IMR-90 (cell line): ENCODE measurements at regions not wholly inside any gene's neighbourhood (a gene's known extent, or its start where the extent isn't known, plus 50 kb on each side); places are given as distances from the start of the nearest gene placed in this dataset.

Experiments used
- ATAC-seq: fragments of 200-7000 bp; cut with Tn5 transposase; 2 replicates; pipeline ENCODE4 v1.9.1; 2020; ENCODE audit warnings: low read depth, mild to moderate bottlenecking, moderate library complexity
- BruUV-seq: library from RNA; stranded (reverse); fragments of 400-500 nt; replicated peaks from 2 replicates; lab custom pipeline; 2021; lab: Mats Ljungman, UMichigan
- CTCF ChIA-PET: fragments of 300-600 bp; formaldehyde crosslinking; extraction: SDS; loops from one replicate; lab custom pipeline; 2021; ENCODE audit warnings: antibody characterized with exemption; lab: Yijun Ruan, JAX
- POLR2A ChIA-PET: fragments of 300-600 bp; sonication (Branson Sonifier 250); formaldehyde crosslinking; loops from one replicate; lab custom pipeline; 2022; ENCODE audit warnings: antibody characterized with exemption; ENCODE audit not compliant: unreplicated experiment; lab: Charles Lee
- DNase-seq: peaks from one replicate; pipeline ENCODE4 v3.0.0; 2013
- H2AFZ ChIP-seq: replicated peaks from 2 replicates; pipeline ENCODE3; 2013; ENCODE audit warnings: low read length, mild to moderate bottlenecking; ENCODE audit not compliant: poor library complexity
- H2AK5ac ChIP-seq: 2 replicates; pipeline ENCODE4 v1.6.1; 2013; ENCODE audit warnings: low read depth, low read length, inconsistent platforms
- H2AK9ac ChIP-seq: replicated peaks from 2 replicates; pipeline ENCODE3; 2013; ENCODE audit warnings: mild to moderate bottlenecking, low read depth, low read length, moderate library complexity; ENCODE audit not compliant: poor library complexity
- H2BK120ac ChIP-seq: 2 replicates; pipeline ENCODE4 v1.6.1; 2013; ENCODE audit warnings: low read depth, low read length, inconsistent platforms
- H2BK15ac ChIP-seq: 3 replicates; pipeline ENCODE4 v1.6.1; 2013; ENCODE audit warnings: low read depth, low read length, inconsistent platforms
- H2BK20ac ChIP-seq: 2 replicates; pipeline ENCODE4 v1.6.1; 2013; ENCODE audit warnings: low read depth, mild to moderate bottlenecking, inconsistent platforms, low read length, moderate library complexity
- H2BK5ac ChIP-seq: 2 replicates; pipeline ENCODE4 v1.6.1; 2013; ENCODE audit warnings: mild to moderate bottlenecking, low read depth, low read length, inconsistent platforms; ENCODE audit not compliant: poor library complexity, severe bottlenecking
- H3K14ac ChIP-seq: replicated peaks from 2 replicates; pipeline ENCODE4 v1.6.1; 2013; ENCODE audit warnings: low read depth, low read length, inconsistent platforms
- H3K18ac ChIP-seq: 2 replicates; pipeline ENCODE4 v1.6.1; 2013; ENCODE audit warnings: low read depth, low read length, control low read depth
- H3K23ac ChIP-seq: 2 replicates; pipeline ENCODE4 v1.6.1; 2013; ENCODE audit warnings: low read depth, low read length, inconsistent platforms
- H3K27ac ChIP-seq: 2 replicates; pipeline ENCODE4 v1.5.1; 2013; ENCODE audit warnings: mild to moderate bottlenecking, control low read depth, low read length; ENCODE audit not compliant: insufficient read depth
- H3K27me3 ChIP-seq: 2 replicates; pipeline ENCODE4 v1.6.1; 2013; ENCODE audit warnings: low read length; ENCODE audit not compliant: control insufficient read depth, insufficient read depth
- H3K36me3 ChIP-seq: 2 replicates; pipeline ENCODE4 v1.6.1; 2013; ENCODE audit warnings: low read length, mixed read lengths; ENCODE audit not compliant: control insufficient read depth, insufficient read depth
- H3K4ac ChIP-seq: 2 replicates; pipeline ENCODE4 v1.6.1; 2013; ENCODE audit warnings: low read depth, low read length, inconsistent platforms
- H3K4me1 ChIP-seq: 2 replicates; pipeline ENCODE4 v1.6.1; 2013; ENCODE audit warnings: low read length, mixed read lengths; ENCODE audit not compliant: control insufficient read depth, insufficient read depth
- H3K4me2 ChIP-seq: 2 replicates; pipeline ENCODE4 v1.6.1; 2013; ENCODE audit warnings: low read depth, mild to moderate bottlenecking, control low read depth, low read length, moderate library complexity
- H3K4me3 ChIP-seq: 2 replicates; pipeline ENCODE4 v1.5.1; 2013; ENCODE audit warnings: low read depth, mild to moderate bottlenecking, control low read depth, low read length, moderate library complexity; ENCODE audit not compliant: insufficient read depth
- H3K56ac ChIP-seq: 2 replicates; pipeline ENCODE4 v1.6.1; 2013; ENCODE audit warnings: low read length, inconsistent platforms; ENCODE audit not compliant: insufficient read depth; ENCODE audit errors: extremely low read depth
- H3K79me1 ChIP-seq, 2 experiments: 2 replicates each; pipeline ENCODE4 v1.6.1; 2013; ENCODE audit warnings: low read length in 2 of 2, inconsistent platforms in 1 of 2, low read depth in 1 of 2
- H3K9ac ChIP-seq: 2 replicates; pipeline ENCODE4 v1.6.1; 2013; ENCODE audit warnings: low read depth, low read length, control low read depth
- H3K9me1 ChIP-seq: 2 replicates; pipeline ENCODE4 v1.6.1; 2013; ENCODE audit warnings: low read length, inconsistent platforms; ENCODE audit not compliant: insufficient read depth
- H3K9me3 ChIP-seq: 2 replicates; pipeline ENCODE4 v1.6.1; 2013; ENCODE audit warnings: low read length; ENCODE audit not compliant: control insufficient read depth, insufficient read depth
- H4K20me1 ChIP-seq: 2 replicates; pipeline ENCODE4 v1.6.1; 2013; ENCODE audit warnings: low read length, inconsistent platforms; ENCODE audit not compliant: insufficient read depth
- H4K5ac ChIP-seq: 2 replicates; pipeline ENCODE4 v1.6.1; 2013; ENCODE audit warnings: mild to moderate bottlenecking, low read depth, low read length, control low read depth
- H4K8ac ChIP-seq, 2 experiments: 2 replicates each; pipeline ENCODE4 v1.6.1; 2013; ENCODE audit warnings: low read depth in 2 of 2, low read length in 2 of 2, control low read depth in 1 of 2, inconsistent platforms in 1 of 2
- H4K91ac ChIP-seq: 2 replicates; pipeline ENCODE4 v1.6.1; 2013; ENCODE audit warnings: low read depth, low read length, inconsistent platforms; ENCODE audit not compliant: insufficient read depth
- BHLHE40 ChIP-seq: fragments of 150-350 bp; IDR thresholded peaks from 2 replicates; pipeline ENCODE4 v1.6.1; 2016; ENCODE audit warnings: mild to moderate bottlenecking, low read depth, low read length
- CEBPB ChIP-seq: IDR thresholded peaks from 2 replicates; pipeline ENCODE4 v1.6.1; 2012; ENCODE audit warnings: low read depth, low read length, improper control_type of control experiment
- CHD1 ChIP-seq: IDR thresholded peaks from 2 replicates; pipeline ENCODE4 v1.6.1; 2012; ENCODE audit warnings: low read depth, low read length, improper control_type of control experiment
- MAFK ChIP-seq: IDR thresholded peaks from 2 replicates; pipeline ENCODE4 v1.6.1; 2012; ENCODE audit warnings: low read depth, low read length, improper control_type of control experiment
- MAZ ChIP-seq: IDR thresholded peaks from 2 replicates; pipeline ENCODE4 v1.6.1; 2012; ENCODE audit warnings: low read depth, mild to moderate bottlenecking, low read length, improper control_type of control experiment, moderate library complexity, borderline replicate concordance
- MXI1 ChIP-seq: IDR thresholded peaks from 2 replicates; pipeline ENCODE4 v1.6.1; 2012; ENCODE audit warnings: low read depth, mild to moderate bottlenecking, low read length, moderate library complexity, borderline replicate concordance
- NFE2L2 ChIP-seq: fragments of 150-350 bp; IDR thresholded peaks from 2 replicates; pipeline ENCODE4 v1.6.1; 2016; ENCODE audit warnings: low read depth, mild to moderate bottlenecking, low read length
- POLR2A ChIP-seq: IDR thresholded peaks from 2 replicates; pipeline ENCODE4 v1.6.1; 2012; ENCODE audit warnings: mild to moderate bottlenecking, low read depth, low read length
- RAD21 ChIP-seq: IDR thresholded peaks from 2 replicates; pipeline ENCODE4 v1.6.1; 2012; ENCODE audit warnings: low read length, improper control_type of control experiment
- RCOR1 ChIP-seq: IDR thresholded peaks from 2 replicates; pipeline ENCODE4 v1.6.1; 2012; ENCODE audit warnings: mild to moderate bottlenecking, low read length, improper control_type of control experiment; ENCODE audit not compliant: insufficient replicate concordance
- SMC3 ChIP-seq: fragments of 150-350 bp; IDR thresholded peaks from 2 replicates; pipeline ENCODE4 v1.6.1; 2016; ENCODE audit warnings: low read depth, mild to moderate bottlenecking, antibody characterized with exemption, low read length, moderate library complexity
- USF2 ChIP-seq: fragments of 150-350 bp; IDR thresholded peaks from 2 replicates; pipeline ENCODE4 v1.6.1; 2017; ENCODE audit warnings: mild to moderate bottlenecking, antibody characterized with exemption, low read length, low read depth
- WGBS, 2 experiments: methylation state at CpG; one replicate each; pipeline versions ENCODE4 v1.1.5 to v1.1.7; 2013; ENCODE audit warnings: missing lambda C conversion rate in 2 of 2; ENCODE audit not compliant: insufficient read length in 1 of 2; ENCODE audit errors: extremely low coverage in 2 of 2; 5-methylcytosine and 5-hydroxymethylcytosine counted together
- dilution Hi-C: fragments of 300-500 bp; cut with HindIII; formaldehyde crosslinking; loops from one replicate; pipeline ENCODE4 v1.14.3; 2018; ENCODE audit warnings: low sequenced_read_pairs; ENCODE audit not compliant: unreplicated experiment
- in situ Hi-C: fragments of 300-500 bp; cut with MboI; formaldehyde crosslinking; loops from 3 replicates; pipeline ENCODE4 v1.14.3; 2019; ENCODE audit warnings: low sequenced_read_pairs, inconsistent platforms, mixed read lengths
- intact Hi-C: fragments of 100-400 bp; cut with micrococcal nuclease; formaldehyde crosslinking; loops from 2 replicates; pipeline ENCODE4 v1.10.0; 2022
- TF ChIP-seq, protein P1 (sequence below): fragments of 150-350 bp; IDR thresholded peaks from 2 replicates; pipeline ENCODE4 v1.6.1; 2016; ENCODE audit warnings: low read depth, mild to moderate bottlenecking, low read length, moderate library complexity, borderline replicate concordance

DNA sequence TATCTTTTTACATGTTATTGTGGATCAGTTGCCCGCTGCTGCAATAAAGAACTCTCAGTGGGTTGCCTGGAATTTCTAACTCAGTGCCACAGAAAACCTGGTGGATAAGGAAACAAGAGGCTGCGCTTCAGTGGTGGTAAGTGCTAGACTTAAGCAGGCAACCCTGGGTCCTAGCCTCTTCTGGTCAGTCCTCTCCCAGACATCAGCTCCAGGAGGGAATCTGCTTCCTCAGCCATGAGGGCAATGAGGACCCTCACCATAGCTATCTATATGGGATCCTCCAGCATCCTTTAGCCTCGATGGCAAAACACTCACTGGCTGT is 490.7 kb upstream of the SULF2 start:
- peaks cover 9% of the 10 kb centered on the region for H3K27me3 ChIP-seq
- no peak overlapping the region for H3K18ac ChIP-seq
- no peak overlapping the region for H2AFZ ChIP-seq
- intact Hi-C loops = no loop called here
- ChIA-PET POLR2A (interaction anchor here (0.6 kb wide), 1 partner anchor 11 kb away, joined by 10 read pairs; no protein-coding TSS in a partner anchor), CTCF (no interaction called here)
- no CpG with 5 or more reads among the region's 3 CpGs for WGBS, 2 experiments
- H4K8ac ChIP-seq = no peak overlapping the region
- no peak overlapping the region for H4K5ac ChIP-seq
- ATAC-seq (no peak), DNase-seq (no peak)
- no peaks in the 10 kb centered on the region for H3K9me1 ChIP-seq
- H2BK5ac ChIP-seq = no peak overlapping the region
- no TSS peak for BruUV-seq
- no peak overlapping the region for H3K4ac ChIP-seq
- no peak overlapping the region for H3K4me3 ChIP-seq
- H4K91ac ChIP-seq = no peak overlapping the region
- no peak overlapping the region for H2BK20ac ChIP-seq
- no peak overlapping the region for H3K14ac ChIP-seq
- H3K79me1 ChIP-seq = no peaks in the 10 kb centered on the region
- no peaks in the 10 kb centered on the region for H3K4me1 ChIP-seq
- H3K9ac ChIP-seq = no peak overlapping the region
- no peak overlapping the region for H2BK15ac ChIP-seq
- no peaks in the 10 kb centered on the region for H3K36me3 ChIP-seq
- no peak overlapping the region for H3K56ac ChIP-seq
- no peak for TF ChIP-seq POLR2A
- no peak for TF ChIP-seq RAD21
- TF ChIP-seq MAZ = no peak
- TF ChIP-seq CEBPB = no peak
- TF ChIP-seq SMC3 = no peak
- no peak for TF ChIP-seq MAFK
- TF ChIP-seq BHLHE40 = no peak
- TF ChIP-seq USF2 = no peak
- TF ChIP-seq, protein P1, sequence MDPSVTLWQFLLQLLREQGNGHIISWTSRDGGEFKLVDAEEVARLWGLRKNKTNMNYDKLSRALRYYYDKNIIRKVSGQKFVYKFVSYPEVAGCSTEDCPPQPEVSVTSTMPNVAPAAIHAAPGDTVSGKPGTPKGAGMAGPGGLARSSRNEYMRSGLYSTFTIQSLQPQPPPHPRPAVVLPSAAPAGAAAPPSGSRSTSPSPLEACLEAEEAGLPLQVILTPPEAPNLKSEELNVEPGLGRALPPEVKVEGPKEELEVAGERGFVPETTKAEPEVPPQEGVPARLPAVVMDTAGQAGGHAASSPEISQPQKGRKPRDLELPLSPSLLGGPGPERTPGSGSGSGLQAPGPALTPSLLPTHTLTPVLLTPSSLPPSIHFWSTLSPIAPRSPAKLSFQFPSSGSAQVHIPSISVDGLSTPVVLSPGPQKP = no peak
- TF ChIP-seq MXI1 = no peak
- TF ChIP-seq CHD1 = no peak
- no peak for TF ChIP-seq RCOR1
- TF ChIP-seq NFE2L2 = no peak
- H3K23ac ChIP-seq = no peak overlapping the region
- H3K4me2 ChIP-seq = no peak overlapping the region
- no peaks in the 10 kb centered on the region for H3K9me3 ChIP-seq
- H4K20me1 ChIP-seq = no peaks in the 10 kb centered on the region
- no peak overlapping the region for H2BK120ac ChIP-seq
- dilution Hi-C loops = no loop called here
- H2AK5ac ChIP-seq = no peak overlapping the region
- no peak overlapping the region for H3K27ac ChIP-seq
- no peak overlapping the region for H2AK9ac ChIP-seq
- in situ Hi-C loops = loop anchor here (25.0 kb wide), 1 partner anchor 636 kb away; the partner anchor contains the start of gene ARFGEF2
